ENCODE measurements at regions not wholly inside any gene's neighbourhood (a gene's known extent, or its start where the extent isn't known, plus 50 kb on each side); places are given as distances from the start of the nearest gene placed in this dataset.

DNA sequence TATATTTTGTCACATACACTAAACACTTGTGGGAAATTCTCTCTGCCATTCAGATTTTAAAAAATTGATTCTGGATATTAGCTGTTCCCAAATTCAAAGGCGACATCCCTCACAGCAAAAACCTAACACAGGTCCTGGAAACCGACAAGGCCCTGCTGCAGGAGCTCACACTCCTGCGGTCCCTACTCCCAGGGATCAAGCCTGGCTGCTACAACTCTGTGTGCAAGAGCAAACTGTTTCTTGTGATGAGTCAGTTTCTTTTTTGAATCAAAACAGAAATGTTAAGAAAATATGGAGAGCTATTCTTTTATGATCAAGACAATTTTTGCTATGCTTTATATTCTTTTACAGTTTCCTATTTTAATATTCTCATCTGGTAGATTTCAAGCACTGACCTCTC, 51.0 kb upstream of the TJP1 start:
- intact Hi-C loops (cut with DNase I) = no loop called here

DNA sequence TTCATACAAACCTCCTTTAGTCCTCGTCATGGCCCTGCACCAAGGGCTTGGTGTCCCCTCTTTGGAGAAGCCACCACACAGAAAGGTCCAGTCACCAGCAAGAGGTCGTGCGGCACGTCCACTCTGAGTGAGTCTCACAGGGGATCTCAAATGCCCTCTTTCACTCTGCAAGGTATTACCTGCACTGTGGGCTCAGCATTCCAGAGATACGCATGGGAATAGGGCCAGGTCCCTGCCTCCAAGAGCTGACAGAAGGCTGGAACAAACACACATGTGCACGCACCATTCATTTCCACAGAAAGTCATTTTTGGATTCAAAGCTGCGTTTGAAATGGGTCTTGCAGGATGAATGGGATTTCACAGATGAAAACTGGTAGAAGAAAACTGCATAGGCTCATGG, 50.4 kb upstream of the TJP1 start:
- 93 to 95% methylated on average over 7 of the region's 7 CpGs for WGBS, 2 donors
- Histone ChIP-seq H3K4me3 (no peak overlapping the region), H3K9me3 (no peaks in the 10 kb centered on the region), H3K27me3 (no peaks in the 10 kb centered on the region), H3K27ac (peak overlapping the region in 1 of 4 donors; percentile 25), H3K36me3 (no peaks in the 10 kb centered on the region), H3K4me1 (peaks cover 0 to 45% (median 31%) of the 10 kb centered on the region in 4 donors)
- intact Hi-C loops (cut with DNase I) = no loop called here
- DNase-seq = no peak
- TF ChIP-seq POLR2AphosphoS5 (IDR thresholded peaks at IDR 0.05) = no peak

More for the DNA sequence above, 51.0 kb upstream of the TJP1 start:
- Histone ChIP-seq H3K27me3 (no peaks in the 10 kb centered on the region), H3K9me3 (no peaks in the 10 kb centered on the region), H3K4me1 (peaks cover 0 to 43% (median 31%) of the 10 kb centered on the region in 4 donors), H3K27ac (peak overlapping the region in 1 of 4 donors; percentile 25), H3K4me3 (no peak overlapping the region), H3K36me3 (no peaks in the 10 kb centered on the region)
- no peak for DNase-seq
- WGBS, 2 donors = 86 to 91% methylated on average over 3 of the region's 3 CpGs
- TF ChIP-seq EP300 (IDR thresholded peaks at IDR 0.05) = no peak
- TF ChIP-seq, protein P1, sequence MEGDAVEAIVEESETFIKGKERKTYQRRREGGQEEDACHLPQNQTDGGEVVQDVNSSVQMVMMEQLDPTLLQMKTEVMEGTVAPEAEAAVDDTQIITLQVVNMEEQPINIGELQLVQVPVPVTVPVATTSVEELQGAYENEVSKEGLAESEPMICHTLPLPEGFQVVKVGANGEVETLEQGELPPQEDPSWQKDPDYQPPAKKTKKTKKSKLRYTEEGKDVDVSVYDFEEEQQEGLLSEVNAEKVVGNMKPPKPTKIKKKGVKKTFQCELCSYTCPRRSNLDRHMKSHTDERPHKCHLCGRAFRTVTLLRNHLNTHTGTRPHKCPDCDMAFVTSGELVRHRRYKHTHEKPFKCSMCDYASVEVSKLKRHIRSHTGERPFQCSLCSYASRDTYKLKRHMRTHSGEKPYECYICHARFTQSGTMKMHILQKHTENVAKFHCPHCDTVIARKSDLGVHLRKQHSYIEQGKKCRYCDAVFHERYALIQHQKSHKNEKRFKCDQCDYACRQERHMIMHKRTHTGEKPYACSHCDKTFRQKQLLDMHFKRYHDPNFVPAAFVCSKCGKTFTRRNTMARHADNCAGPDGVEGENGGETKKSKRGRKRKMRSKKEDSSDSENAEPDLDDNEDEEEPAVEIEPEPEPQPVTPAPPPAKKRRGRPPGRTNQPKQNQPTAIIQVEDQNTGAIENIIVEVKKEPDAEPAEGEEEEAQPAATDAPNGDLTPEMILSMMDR (IDR thresholded peaks at IDR 0.05) = no peak
- TF ChIP-seq POLR2AphosphoS5 (IDR thresholded peaks at IDR 0.05) = no peak
- TF ChIP-seq POLR2A (IDR thresholded peaks at IDR 0.05) = no peak

Measured in sigmoid colon (tissue), 6 donors.